ENCODE measurements at regions not wholly inside any gene's neighbourhood (a gene's known extent, or its start where the extent isn't known, plus 50 kb on each side); places are given as distances from the start of the nearest gene placed in this dataset.

DNA sequence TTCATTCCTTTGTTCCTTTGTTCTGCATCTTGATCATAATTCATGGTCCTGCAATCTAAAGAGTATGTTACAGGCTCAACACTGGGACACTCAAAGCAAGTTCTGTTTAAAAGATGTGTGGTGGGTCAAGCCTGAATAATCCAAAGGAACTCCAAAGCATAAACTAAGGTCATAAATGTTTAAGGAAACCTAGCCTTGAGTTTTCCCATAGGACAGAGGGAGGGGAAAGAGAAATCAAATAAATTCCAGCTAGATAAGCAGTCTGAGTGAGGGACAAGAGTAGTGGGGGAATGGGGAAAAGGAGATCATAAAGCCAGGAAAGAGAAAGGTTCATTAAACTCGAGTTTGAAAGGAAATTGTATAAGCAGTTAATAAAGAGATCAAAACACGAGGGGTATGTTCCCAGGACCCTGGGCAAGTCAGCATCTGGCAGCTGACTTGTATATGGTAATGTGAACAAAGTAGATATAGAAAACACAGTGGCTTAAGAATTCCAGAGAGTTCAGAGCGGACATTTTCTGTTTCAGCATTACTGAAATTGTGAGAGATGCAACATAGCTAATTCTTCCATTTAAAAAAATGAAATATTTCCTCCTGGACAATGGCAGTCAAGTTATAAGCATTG lies 125.8 kb upstream of the EDNRA start:
- Histone ChIP-seq H3K9me3 (ENCODE audit: control insufficient read depth, insufficient read depth, low read length) (no peaks in the 10 kb centered on the region; the same call in 1 of the 2 replicates), H3K9ac (ENCODE audit: low read depth, low read length) (no peak overlapping the region), H3K36me3 (ENCODE audit: insufficient read depth, low read length) (no peaks in the 10 kb centered on the region), H3K4me1 (ENCODE audit: insufficient read depth, low read length) (no peaks in the 10 kb centered on the region)

DNA sequence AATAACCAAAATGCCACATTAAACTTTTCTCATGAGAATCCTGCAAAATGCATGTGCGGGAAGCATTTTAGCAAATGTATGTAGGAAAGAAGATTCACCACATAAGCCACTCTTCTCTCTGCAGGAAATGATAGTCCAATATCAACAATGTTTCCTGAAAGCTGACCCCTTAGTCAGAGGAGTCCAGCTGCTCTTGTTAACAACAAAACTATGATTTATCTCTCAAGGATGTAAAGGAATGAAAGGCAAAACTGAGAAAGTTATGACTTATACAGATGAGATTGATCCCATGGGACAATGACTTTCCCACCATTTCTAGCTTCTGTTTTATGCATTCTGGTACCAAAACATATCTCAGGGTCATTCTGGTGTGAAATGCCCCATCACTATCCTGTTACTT lies 125.0 kb upstream of the EDNRA start:
- H3K9ac ChIP-seq (ENCODE audit: low read depth, low read length), result no peak overlapping the region
- H3K4me1 ChIP-seq (ENCODE audit: insufficient read depth, low read length), result no peaks in the 10 kb centered on the region
- no peaks in the 10 kb centered on the region; the same call in 1 of the 2 replicates for H3K9me3 ChIP-seq (ENCODE audit: control insufficient read depth, insufficient read depth, low read length)
- no peaks in the 10 kb centered on the region for H3K36me3 ChIP-seq (ENCODE audit: insufficient read depth, low read length)

DNA sequence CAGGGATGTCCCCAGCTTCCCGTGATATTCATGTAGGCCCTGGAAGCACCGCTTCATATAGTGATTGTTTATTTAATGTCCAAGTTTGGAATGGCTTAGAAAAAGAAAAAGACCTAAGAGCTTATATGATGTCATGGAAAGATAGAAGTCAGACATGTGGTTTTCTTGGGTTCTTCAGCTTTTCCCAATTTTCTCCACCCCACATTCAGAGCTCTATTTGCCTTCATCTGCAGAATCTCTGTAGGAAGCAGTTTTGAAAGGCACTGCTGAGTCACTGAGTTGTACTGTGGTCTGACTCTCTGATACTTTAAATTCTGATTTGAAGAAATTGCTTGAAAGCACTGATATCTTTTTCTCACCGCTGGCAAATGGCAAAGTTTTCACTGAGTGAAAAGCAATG lies 120.6 kb upstream of the EDNRA start:
- Histone ChIP-seq H3K4me1 (ENCODE audit: insufficient read depth, low read length) (no peaks in the 10 kb centered on the region), H3K9ac (ENCODE audit: low read depth, low read length) (no peak overlapping the region), H3K9me3 (ENCODE audit: control insufficient read depth, insufficient read depth, low read length) (no peaks in the 10 kb centered on the region; the same call in 1 of the 2 replicates), H3K36me3 (ENCODE audit: insufficient read depth, low read length) (no peaks in the 10 kb centered on the region)

DNA sequence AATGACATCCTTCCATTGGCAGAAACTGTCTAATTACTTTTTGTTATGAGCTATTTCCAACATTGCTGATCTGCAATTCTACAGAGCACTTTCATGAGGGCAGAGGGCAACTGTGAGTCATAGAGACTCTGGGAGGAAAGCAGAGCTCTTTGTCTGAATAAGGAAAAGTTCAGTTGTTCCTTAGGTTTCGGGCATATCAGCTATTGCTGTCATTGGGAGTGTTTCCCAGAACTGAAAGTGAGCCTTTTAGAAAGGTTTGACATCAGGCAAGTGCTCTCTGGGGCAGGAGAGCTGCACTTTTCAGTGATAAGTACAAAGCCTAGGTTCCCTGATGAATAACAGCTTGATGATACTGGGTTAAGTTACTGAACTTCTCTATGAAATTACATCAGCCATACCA lies 119.2 kb upstream of the EDNRA start:
- Histone ChIP-seq H3K4me1 (ENCODE audit: insufficient read depth, low read length) (no peaks in the 10 kb centered on the region), H3K9ac (ENCODE audit: low read depth, low read length) (no peak overlapping the region), H3K9me3 (ENCODE audit: control insufficient read depth, insufficient read depth, low read length) (no peaks in the 10 kb centered on the region), H3K36me3 (ENCODE audit: insufficient read depth, low read length) (no peaks in the 10 kb centered on the region)

DNA sequence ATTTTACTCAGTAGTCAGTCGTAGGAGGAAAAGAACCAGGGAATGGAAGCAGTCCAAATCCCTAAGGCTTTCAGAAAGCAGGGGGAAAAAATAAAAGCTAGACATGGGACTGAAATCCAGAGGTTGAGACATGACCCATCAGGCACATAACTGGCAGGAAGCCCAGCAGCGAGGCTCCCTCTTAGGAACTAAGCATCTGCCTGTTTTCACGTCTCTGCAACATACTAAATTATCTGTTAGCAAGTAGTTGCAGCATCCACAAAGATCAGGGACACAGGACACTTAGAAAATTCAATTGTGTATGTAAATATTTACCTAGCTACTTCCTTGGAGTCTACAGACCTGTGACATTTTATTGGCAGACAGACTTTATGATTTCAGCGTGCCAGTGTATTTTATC lies 118.0 kb upstream of the EDNRA start:
- H3K36me3 ChIP-seq (ENCODE audit: insufficient read depth, low read length), result no peaks in the 10 kb centered on the region
- no peaks in the 10 kb centered on the region for H3K9me3 ChIP-seq (ENCODE audit: control insufficient read depth, insufficient read depth, low read length)
- H3K9ac ChIP-seq (ENCODE audit: low read depth, low read length), result no peak overlapping the region
- no peaks in the 10 kb centered on the region for H3K4me1 ChIP-seq (ENCODE audit: insufficient read depth, low read length)

DNA sequence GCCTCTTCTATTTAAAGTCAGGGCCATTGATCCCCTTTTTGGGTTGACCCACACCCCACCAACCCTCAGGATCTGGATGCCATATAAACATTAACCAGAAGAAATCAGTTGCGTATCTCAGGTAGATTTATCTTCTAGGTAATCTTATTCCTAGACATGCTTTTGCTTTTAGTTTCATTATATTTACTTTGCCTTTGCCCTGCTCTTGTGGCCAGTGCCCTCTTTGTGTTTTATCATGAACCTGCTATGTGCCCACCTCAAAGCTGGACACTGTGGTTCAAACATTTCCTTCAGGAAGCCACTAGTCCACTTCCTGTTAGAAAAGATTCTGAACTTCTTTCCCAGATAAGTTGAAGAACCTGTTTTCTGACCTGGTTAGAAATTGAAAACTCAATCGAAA lies 117.4 kb upstream of the EDNRA start:
- no peaks in the 10 kb centered on the region for H3K36me3 ChIP-seq (ENCODE audit: insufficient read depth, low read length)
- no peaks in the 10 kb centered on the region for H3K9me3 ChIP-seq (ENCODE audit: control insufficient read depth, insufficient read depth, low read length)
- no peak overlapping the region for H3K9ac ChIP-seq (ENCODE audit: low read depth, low read length)
- H3K4me1 ChIP-seq (ENCODE audit: insufficient read depth, low read length), result no peaks in the 10 kb centered on the region

DNA sequence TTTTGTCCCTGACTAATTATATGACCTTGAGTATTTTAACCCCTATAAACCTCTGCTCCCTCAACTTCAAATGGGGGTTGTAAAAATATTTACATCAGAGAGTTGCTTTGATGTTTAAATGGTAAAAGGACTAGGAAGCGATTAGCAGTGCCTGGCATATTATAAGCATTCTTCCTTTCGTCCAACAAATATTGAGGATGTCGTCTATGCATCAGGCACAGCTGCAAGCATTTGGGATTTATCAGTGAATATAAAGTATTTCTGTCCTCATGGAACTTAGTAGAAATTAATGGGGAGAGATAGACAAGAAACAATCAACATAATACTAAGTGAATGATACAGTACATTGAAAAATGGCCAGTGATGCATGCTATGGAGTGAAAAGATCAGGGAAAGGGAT lies 115.5 kb upstream of the EDNRA start:
- Histone ChIP-seq H3K36me3 (ENCODE audit: insufficient read depth, low read length) (no peaks in the 10 kb centered on the region), H3K9ac (ENCODE audit: low read depth, low read length) (no peak overlapping the region), H3K4me1 (ENCODE audit: insufficient read depth, low read length) (no peaks in the 10 kb centered on the region), H3K9me3 (ENCODE audit: control insufficient read depth, insufficient read depth, low read length) (no peaks in the 10 kb centered on the region)

DNA sequence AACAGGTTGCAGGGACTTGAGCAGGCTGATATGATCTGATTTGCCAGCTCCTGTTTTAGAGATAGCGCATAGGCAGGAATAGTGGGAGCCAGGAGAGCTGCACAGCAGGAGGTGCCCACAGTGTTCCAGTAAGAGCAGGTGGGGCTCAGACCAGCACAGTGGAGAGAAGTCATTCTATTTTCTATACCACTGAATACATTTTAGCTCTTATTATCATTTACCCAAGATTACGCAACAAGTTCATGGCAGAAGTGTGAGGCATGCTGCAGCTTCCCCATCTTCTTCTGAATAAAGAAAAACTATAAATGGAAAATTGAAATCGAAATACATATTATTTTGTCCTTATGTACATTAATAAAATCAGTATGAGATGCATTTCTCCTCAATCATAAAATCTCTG lies 114.7 kb upstream of the EDNRA start:
- no peaks in the 10 kb centered on the region for H3K9me3 ChIP-seq (ENCODE audit: control insufficient read depth, insufficient read depth, low read length)
- H3K9ac ChIP-seq (ENCODE audit: low read depth, low read length), result no peak overlapping the region
- H3K36me3 ChIP-seq (ENCODE audit: insufficient read depth, low read length), result no peaks in the 10 kb centered on the region
- no peaks in the 10 kb centered on the region for H3K4me1 ChIP-seq (ENCODE audit: insufficient read depth, low read length)

DNA sequence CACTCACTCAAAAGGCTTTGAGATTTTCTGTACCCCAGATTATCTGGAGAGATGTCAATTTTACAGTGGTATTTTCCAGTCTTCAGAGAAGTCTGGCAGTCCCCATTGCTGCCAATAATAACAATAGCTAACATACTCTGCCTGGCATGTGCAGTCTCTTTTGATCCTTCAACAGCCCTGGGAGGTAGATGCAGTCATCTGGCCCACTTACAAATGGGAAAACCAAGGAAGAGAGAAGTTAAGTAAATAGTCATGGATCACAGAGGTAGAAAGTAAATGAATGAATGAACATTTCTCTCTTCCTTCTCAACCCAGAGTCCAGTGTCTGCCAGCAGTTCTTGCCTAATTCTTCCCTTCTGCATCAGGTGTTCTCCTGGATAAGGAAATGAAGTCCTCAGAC lies 113.0 kb upstream of the EDNRA start:
- no peak overlapping the region for H3K9ac ChIP-seq (ENCODE audit: low read depth, low read length)
- H3K36me3 ChIP-seq (ENCODE audit: insufficient read depth, low read length), result no peaks in the 10 kb centered on the region; the same call in 1 of the 2 replicates
- no peaks in the 10 kb centered on the region for H3K4me1 ChIP-seq (ENCODE audit: insufficient read depth, low read length)
- peaks cover 7% of the 10 kb centered on the region; the same call in 1 of the 2 replicates for H3K9me3 ChIP-seq (ENCODE audit: control insufficient read depth, insufficient read depth, low read length)

DNA sequence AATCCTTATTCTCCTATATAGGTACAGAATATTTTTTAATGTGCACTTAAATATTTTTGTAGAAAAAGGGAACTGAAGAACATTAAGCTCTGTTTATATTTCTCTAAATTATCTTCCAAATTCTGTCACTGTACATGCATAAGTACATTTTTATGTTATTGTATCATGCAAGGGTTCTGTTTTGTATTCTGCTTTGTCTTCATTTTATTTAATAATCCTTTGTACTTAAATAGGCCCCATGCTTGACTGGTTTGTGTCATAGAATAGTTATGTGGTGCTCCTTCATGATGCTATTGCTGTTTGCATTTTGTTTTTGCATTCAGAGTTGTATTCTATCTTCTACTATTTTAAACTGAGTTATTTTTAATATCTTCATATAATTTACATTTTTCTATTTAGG lies 111.9 kb upstream of the EDNRA start:
- Histone ChIP-seq H3K36me3 (ENCODE audit: insufficient read depth, low read length) (no peaks in the 10 kb centered on the region; the same call in 1 of the 2 replicates), H3K9ac (ENCODE audit: low read depth, low read length) (no peak overlapping the region), H3K4me1 (ENCODE audit: insufficient read depth, low read length) (no peaks in the 10 kb centered on the region), H3K9me3 (ENCODE audit: control insufficient read depth, insufficient read depth, low read length) (peaks cover 7% of the 10 kb centered on the region; the same call in 1 of the 2 replicates)

DNA sequence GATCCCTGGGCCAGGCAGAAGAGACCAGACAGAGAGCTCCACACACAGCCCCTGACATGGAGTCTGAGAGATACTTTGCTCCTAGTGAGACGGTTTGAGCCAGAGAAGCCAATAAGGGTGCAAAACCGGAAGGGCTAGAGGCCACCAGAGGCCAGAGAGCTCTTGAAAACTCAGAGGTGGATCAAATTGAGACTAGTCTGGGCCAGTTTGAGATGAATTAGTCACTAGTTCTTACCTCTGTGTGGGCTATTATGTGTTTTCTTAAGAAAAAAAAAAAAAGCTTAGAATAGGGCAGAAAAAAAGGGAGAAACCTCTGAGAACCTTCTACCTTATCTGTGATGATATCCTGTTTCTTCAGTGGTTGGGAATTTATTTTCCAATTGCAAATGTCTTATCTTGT lies 110.4 kb upstream of the EDNRA start:
- no peak overlapping the region for H3K9ac ChIP-seq (ENCODE audit: low read depth, low read length)
- peaks cover 7% of the 10 kb centered on the region; the same call in 1 of the 2 replicates for H3K9me3 ChIP-seq (ENCODE audit: control insufficient read depth, insufficient read depth, low read length)
- H3K36me3 ChIP-seq (ENCODE audit: insufficient read depth, low read length), result no peaks in the 10 kb centered on the region; the same call in 1 of the 2 replicates
- H3K4me1 ChIP-seq (ENCODE audit: insufficient read depth, low read length), result no peaks in the 10 kb centered on the region

DNA sequence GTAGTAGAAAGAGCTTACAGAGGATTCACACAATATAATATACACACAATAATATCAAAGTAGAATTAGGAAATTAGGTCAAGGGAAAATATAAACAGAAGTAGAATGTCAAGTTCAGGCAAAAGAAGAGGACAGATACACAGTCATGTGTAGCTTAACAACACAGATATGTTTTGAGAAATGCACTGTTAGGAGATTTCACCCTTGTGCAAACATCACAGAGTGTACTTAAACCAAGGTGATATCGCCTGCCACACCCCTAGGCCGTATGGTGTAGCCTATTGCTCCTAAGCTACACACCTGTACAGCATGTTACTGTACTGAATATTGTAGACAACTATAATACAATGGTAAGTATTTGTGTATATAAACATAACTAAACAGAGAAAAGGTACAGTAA lies 110.0 kb upstream of the EDNRA start:
- no peaks in the 10 kb centered on the region for H3K4me1 ChIP-seq (ENCODE audit: insufficient read depth, low read length)
- no peaks in the 10 kb centered on the region; the same call in 1 of the 2 replicates for H3K36me3 ChIP-seq (ENCODE audit: insufficient read depth, low read length)
- no peak overlapping the region for H3K9ac ChIP-seq (ENCODE audit: low read depth, low read length)
- H3K9me3 ChIP-seq (ENCODE audit: control insufficient read depth, insufficient read depth, low read length), result peaks cover 7% of the 10 kb centered on the region; the same call in 1 of the 2 replicates

DNA sequence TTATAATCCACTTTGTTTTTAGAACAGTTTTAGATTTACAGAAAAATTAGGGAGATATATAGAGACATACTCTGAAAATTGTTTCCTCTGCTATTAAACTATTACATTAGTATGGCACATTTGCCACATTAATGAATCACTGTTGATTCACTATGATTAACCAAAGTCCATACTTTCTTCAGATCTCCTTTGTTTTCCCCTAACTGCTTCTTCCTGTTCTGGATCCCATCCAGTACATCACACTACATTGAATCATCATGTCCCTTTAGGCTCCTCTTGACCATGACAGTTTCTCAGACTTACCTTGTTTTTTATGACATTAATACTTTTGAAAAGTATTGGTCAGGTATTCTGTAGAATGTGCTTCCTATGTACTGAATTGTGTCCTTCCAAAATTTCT lies 109.2 kb upstream of the EDNRA start:
- Histone ChIP-seq H3K9ac (ENCODE audit: low read depth, low read length) (no peak overlapping the region), H3K9me3 (ENCODE audit: control insufficient read depth, insufficient read depth, low read length) (peaks cover 7% of the 10 kb centered on the region; the same call in 1 of the 2 replicates), H3K36me3 (ENCODE audit: insufficient read depth, low read length) (no peaks in the 10 kb centered on the region; the same call in 1 of the 2 replicates)

DNA sequence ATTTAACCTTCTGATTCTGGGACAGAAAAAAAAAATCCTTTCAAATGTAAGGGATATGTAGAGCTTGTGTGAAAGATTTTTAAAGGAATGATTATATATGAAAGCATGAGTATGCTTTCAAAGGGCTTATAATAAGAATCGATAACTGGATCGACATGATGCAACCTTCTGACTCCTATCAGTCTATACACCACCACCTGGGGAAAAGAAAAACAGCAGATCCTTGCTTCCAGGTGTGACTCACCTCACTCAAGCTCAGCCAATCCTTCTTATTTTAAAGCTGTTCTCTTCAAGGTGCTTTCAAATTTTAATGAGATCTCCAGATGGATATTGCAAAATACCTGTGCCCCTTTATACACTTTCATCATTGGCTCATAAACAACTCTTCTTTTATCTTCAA lies 102.1 kb upstream of the EDNRA start:
- H3K4me1 ChIP-seq (ENCODE audit: insufficient read depth, low read length), result peaks cover 4% of the 10 kb centered on the region; the same call in 1 of the 2 replicates
- no peaks in the 10 kb centered on the region; the same call in 1 of the 2 replicates for H3K9me3 ChIP-seq (ENCODE audit: control insufficient read depth, insufficient read depth, low read length)
- no peak overlapping the region for H3K9ac ChIP-seq (ENCODE audit: low read depth, low read length)
- H3K36me3 ChIP-seq (ENCODE audit: insufficient read depth, low read length), result no peaks in the 10 kb centered on the region

More for the DNA sequence above, 109.2 kb upstream of the EDNRA start:
- no peaks in the 10 kb centered on the region for H3K4me1 ChIP-seq (ENCODE audit: insufficient read depth, low read length)

DNA sequence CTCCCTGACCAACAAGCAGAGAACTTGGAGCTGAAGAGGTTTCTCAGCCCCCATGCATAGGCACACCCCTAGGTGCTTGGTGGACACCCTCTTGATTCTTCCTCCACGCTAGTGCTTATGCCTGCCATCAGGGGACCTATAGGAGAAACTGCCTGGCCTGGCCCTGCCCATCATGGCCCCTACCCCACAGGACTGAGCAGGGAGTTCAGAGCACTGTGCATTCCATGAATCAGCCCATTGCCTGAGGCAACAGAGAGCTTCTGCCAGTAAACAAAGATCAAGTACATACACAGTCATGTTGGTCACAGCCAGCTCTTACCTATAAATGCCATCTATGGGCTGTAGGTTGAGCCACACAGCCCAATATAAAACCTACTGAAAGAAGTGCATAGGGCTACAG lies 99.1 kb upstream of the EDNRA start:
- Histone ChIP-seq H3K9ac (ENCODE audit: low read depth, low read length) (no peak overlapping the region), H3K36me3 (ENCODE audit: insufficient read depth, low read length) (no peaks in the 10 kb centered on the region), H3K4me1 (ENCODE audit: insufficient read depth, low read length) (peaks cover 4% of the 10 kb centered on the region; the same call in 1 of the 2 replicates), H3K9me3 (ENCODE audit: control insufficient read depth, insufficient read depth, low read length) (no peaks in the 10 kb centered on the region; the same call in 1 of the 2 replicates)
